AG09309 (cell line): ENCODE measurements at regions not wholly inside any gene's neighbourhood (a gene's known extent, or its start where the extent isn't known, plus 50 kb on each side); places are given as distances from the start of the nearest gene placed in this dataset.

Experiments
- DNase-seq: peaks from one replicate; pipeline ENCODE4 v3.0.0-alpha.2; 2010; ENCODE audit warnings: low read depth
- H3K4me3 ChIP-seq: 2 replicates; pipeline ENCODE4 v1.5.1; 2011; ENCODE audit warnings: mild to moderate bottlenecking, low read depth, low read length, moderate library complexity; ENCODE audit not compliant: control insufficient read depth
- TF ChIP-seq, protein P1 (sequence below): IDR thresholded peaks from 2 replicates; pipeline ENCODE4 v1.5.1; 2011; ENCODE audit warnings: mild to moderate bottlenecking, low read depth, low read length, inconsistent platforms; ENCODE audit not compliant: insufficient read depth, control insufficient read depth; ENCODE audit errors: missing control alignments

DNA sequence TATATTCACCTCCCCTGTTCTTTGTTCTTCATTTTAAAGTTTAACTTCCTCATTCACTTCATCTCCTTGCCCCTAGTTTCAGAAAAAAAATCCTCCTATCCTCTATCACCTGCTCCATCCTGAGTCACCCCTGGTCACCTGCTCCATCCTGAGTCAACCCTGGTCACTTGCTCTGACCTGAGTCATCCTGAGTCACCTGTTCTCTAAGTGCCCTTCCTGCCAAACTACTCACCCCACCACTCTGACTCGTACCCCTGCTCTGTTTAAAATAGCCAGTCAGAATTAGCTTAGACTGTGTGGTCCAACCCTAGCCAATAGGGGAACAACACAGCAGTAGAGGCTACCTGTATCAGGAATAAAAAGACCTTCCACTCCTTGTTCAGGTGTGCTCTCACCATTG is 716.9 kb downstream of the ZBBX start:
- no peak for DNase-seq
- TF ChIP-seq, protein P1, sequence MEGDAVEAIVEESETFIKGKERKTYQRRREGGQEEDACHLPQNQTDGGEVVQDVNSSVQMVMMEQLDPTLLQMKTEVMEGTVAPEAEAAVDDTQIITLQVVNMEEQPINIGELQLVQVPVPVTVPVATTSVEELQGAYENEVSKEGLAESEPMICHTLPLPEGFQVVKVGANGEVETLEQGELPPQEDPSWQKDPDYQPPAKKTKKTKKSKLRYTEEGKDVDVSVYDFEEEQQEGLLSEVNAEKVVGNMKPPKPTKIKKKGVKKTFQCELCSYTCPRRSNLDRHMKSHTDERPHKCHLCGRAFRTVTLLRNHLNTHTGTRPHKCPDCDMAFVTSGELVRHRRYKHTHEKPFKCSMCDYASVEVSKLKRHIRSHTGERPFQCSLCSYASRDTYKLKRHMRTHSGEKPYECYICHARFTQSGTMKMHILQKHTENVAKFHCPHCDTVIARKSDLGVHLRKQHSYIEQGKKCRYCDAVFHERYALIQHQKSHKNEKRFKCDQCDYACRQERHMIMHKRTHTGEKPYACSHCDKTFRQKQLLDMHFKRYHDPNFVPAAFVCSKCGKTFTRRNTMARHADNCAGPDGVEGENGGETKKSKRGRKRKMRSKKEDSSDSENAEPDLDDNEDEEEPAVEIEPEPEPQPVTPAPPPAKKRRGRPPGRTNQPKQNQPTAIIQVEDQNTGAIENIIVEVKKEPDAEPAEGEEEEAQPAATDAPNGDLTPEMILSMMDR = no peak
- no peak overlapping the region for H3K4me3 ChIP-seq

DNA sequence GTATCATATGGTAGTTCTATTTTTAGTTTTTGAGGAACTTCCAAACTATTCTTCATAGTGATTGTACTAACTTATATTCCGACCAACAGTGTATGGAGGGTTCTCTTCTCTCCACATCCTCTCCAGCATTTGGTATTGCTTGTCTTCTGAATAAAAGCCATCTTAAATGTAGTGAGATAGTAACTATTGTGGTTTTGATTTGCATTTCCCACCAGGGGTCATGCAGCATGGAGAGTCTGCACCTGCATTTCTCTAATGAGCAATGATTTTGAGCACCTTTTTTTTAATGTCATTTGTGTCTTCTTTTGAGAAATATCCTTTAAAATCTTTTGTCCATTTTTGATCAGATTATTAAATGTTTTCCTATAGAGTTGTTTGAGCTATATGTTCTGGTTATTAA is 718.5 kb downstream of the ZBBX start:
- TF ChIP-seq, protein P1 = no peak
- no peak for DNase-seq
- H3K4me3 ChIP-seq = no peak overlapping the region

DNA sequence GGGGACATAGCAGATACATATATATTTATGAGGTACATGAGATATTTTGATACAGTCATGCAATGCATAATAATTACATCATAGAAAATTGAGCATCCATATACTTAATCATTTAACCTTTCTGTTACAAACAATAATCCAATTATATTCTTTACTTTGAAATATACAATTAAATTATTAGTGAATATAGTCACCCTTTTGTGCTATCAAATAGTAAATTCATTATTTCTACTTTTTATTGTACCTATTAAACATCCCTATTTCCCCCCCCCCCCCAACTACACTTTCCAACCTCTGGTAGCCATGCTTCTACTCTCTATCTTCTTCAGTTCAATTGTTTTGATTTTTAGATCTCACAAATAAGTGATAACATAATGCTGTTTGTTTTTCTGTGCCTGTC is 719.1 kb downstream of the ZBBX start:
- TF ChIP-seq, protein P1 = no peak
- no peak for DNase-seq
- no peak overlapping the region for H3K4me3 ChIP-seq

DNA sequence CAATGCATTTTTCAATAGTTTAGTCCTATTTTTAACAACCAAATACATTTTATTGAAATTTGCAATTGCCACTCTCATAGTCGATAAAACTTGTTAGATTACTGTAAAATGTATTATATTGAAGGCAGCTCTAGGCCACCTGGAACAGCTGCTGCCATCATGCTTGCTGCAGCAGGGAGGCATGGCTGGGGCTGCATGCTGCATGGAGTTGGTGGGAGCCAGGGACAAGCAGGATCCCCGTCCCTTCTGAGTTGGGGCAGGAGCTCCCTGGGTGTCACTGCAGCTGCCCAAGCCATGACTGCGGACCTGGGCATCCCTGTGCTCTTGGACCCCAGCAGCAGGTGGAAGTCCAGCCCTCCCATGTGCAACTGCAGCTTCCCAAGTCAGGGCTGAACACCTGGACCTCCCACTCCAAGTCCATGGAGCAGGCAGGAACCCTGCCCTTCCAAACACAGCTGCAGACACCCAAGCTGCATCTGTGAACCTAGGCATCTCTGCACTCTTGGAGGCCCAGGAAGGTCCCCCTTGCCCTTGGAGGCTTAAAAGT is 742.0 kb downstream of the ZBBX start:
- TF ChIP-seq, protein P1 = no peak
- DNase-seq = no peak

DNA sequence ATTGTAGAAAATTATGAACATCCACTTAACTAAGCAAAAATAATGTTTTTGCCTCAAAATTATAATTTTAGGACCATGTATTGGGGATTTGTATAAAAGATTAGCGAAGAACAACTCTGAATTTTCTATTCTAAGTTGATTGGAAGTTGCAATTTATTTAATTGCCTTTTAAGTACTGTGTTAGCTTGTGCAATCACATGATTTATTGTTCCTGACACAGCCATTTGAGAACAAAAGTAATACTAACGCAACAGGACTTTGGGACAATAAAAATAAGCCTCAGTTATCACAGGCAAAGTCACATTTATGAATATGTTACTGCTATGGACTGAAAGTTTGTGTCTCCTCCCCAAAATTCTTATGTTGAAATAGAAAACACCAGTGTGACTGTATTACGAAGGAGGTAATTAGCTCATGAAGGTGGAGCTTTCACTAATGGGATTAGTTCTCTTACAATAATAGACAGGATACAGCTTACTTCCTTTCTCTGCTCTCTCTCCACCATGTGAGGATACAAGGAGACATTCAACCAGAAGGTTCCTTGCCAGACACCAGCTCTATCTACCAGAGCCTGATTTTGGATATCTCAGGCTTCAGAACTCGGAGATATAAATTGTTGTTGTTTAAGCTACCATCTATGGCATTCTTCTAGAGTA is 745.9 kb downstream of the ZBBX start:
- no peak overlapping the region for H3K4me3 ChIP-seq
- TF ChIP-seq, protein P1 = no peak
- no peak for DNase-seq

More for the DNA sequence above, 742.0 kb downstream of the ZBBX start:
- no peak overlapping the region for H3K4me3 ChIP-seq

DNA sequence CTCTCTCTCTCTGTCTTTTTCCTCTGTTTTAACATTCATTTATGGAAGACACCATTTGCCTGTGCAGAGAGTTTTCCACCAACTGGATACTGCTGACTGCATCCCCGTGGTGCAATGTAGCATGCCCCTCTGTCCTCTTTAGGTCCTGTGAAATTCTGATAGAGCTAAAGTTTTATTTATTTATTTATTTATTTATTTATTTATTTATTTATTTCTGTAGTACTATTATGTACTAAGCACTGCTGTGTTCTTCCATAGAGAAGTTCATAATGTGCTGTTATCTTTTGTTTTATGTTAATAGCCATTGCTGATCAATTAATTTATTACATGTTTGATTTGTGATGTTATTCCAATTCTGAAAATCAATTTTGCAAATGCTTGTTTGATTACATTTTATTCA is 749.9 kb downstream of the ZBBX start:
- TF ChIP-seq, protein P1 = no peak
- DNase-seq = no peak
- H3K4me3 ChIP-seq = no peak overlapping the region
